GM19025 (cell line): ENCODE measurements at regions not wholly inside any gene's neighbourhood (a gene's known extent, or its start where the extent isn't known, plus 50 kb on each side); places are given as distances from the start of the nearest gene placed in this dataset.
A peak's percentile ranks its signal among the peaks of the same experiment; 100 is the strongest.

Experiments used
- ATAC-seq: cut with Tn5 transposase; IDR thresholded peaks from one replicate; pipeline ENCODE4 v1.9.1; 2021; ENCODE audit warnings: mild to moderate bottlenecking, low read depth, moderate library complexity; ENCODE audit not compliant: unreplicated experiment

- ATAC-seq = no peak
Measured at GRCh38 chr12:45102818-45103217, 51.9 kb upstream of the DBX2 start.

- no peak for ATAC-seq
Measured at GRCh38 chr12:45105996-45106395, 55.1 kb upstream of the DBX2 start.

- ATAC-seq = no peak
Measured at GRCh38 chr12:45112306-45112705, 61.4 kb upstream of the DBX2 start.

- ATAC-seq = no peak
Measured at GRCh38 chr12:45121224-45121623, 70.3 kb upstream of the DBX2 start.

- ATAC-seq = no peak
Measured at GRCh38 chr12:45122768-45123380, 72.0 kb upstream of the DBX2 start.

- no peak for ATAC-seq
Measured at GRCh38 chr12:45124485-45125155, 73.7 kb upstream of the DBX2 start.

- no peak for ATAC-seq
Measured at GRCh38 chr12:45125997-45126396, 75.1 kb upstream of the DBX2 start.

- ATAC-seq = no peak
Measured at GRCh38 chr12:45128637-45129036, 77.7 kb upstream of the DBX2 start.

- peak; percentile 76 for ATAC-seq
Measured at GRCh38 chr12:45130881-45131281, 80.0 kb upstream of the DBX2 start.

GRCh38 chr12:45131506-45131905, 80.6 kb upstream of the DBX2 start:
- no peak for ATAC-seq

GRCh38 chr12:45138609-45139008, 77.3 kb upstream of the ANO6 start:
- ATAC-seq = no peak

GRCh38 chr12:45148006-45148405, 67.9 kb upstream of the ANO6 start:
- no peak for ATAC-seq

- no peak for ATAC-seq
Measured at GRCh38 chr12:45148619-45149018, 67.3 kb upstream of the ANO6 start.

- no peak for ATAC-seq
Measured at GRCh38 chr12:45165284-45165683, 50.6 kb upstream of the ANO6 start.

GRCh38 chr12:45166056-45166455, 49.8 kb upstream of the ANO6 start:
- ATAC-seq = no peak
